GM23338 (cell line): ENCODE measurements at regions not wholly inside any gene's neighbourhood (a gene's known extent, or its start where the extent isn't known, plus 50 kb on each side); places are given as distances from the start of the nearest gene placed in this dataset.
"Not testable (repeated sequence)": the region's sequence is repeated elsewhere in the genome, so short reads cannot be mapped to it uniquely, and the experiment has no call there.

Experiments used
- ATAC-seq: fragments of 200-7000 bp; cut with Tn5 transposase; 3 replicates; pipeline ENCODE4 v1.9.1; 2020
- DNase-seq: peaks from one replicate; pipeline ENCODE4 v3.0.0-alpha.2; 2015; ENCODE audit warnings: low spot score
- H2AFZ ChIP-seq: fragments of 200-600 bp; sonication (generic); 2 replicates; pipeline ENCODE4 v1.8.0; 2016; ENCODE audit warnings: antibody characterized with exemption, mild to moderate bottlenecking, moderate library complexity
- H3F3A ChIP-seq: fragments of 200-600 bp; sonication (generic); replicated peaks from 2 replicates; pipeline ENCODE4 v1.8.0; 2017; ENCODE audit warnings: antibody characterized with exemption, mixed run types, low read depth
- H3K27ac ChIP-seq: fragments of 200-600 bp; sonication (generic); 2 replicates; pipeline ENCODE4 v1.6.1; 2016; ENCODE audit warnings: low read depth
- H3K27me3 ChIP-seq: fragments of 200-600 bp; sonication (generic); 2 replicates; pipeline ENCODE4 v1.8.0; 2016; ENCODE audit warnings: mild to moderate bottlenecking, mixed run types, moderate library complexity; ENCODE audit not compliant: insufficient read depth
- H3K36me3 ChIP-seq: fragments of 200-600 bp; sonication (generic); 2 replicates; pipeline ENCODE4 v1.8.0; 2016; ENCODE audit warnings: mild to moderate bottlenecking; ENCODE audit not compliant: insufficient read depth
- H3K4me1 ChIP-seq: fragments of 200-600 bp; sonication (generic); 2 replicates; pipeline ENCODE4 v1.8.0; 2016; ENCODE audit warnings: mild to moderate bottlenecking, moderate library complexity; ENCODE audit not compliant: insufficient read depth
- H3K4me2 ChIP-seq: fragments of 200-600 bp; sonication (generic); 2 replicates; pipeline ENCODE4 v1.7.1; 2017; ENCODE audit warnings: mixed run types
- H3K4me3 ChIP-seq: fragments of 200-600 bp; sonication (generic); 2 replicates; pipeline ENCODE4 v1.6.1; 2016; ENCODE audit warnings: mixed run types
- H3K79me2 ChIP-seq: fragments of 200-600 bp; sonication (generic); replicated peaks from 2 replicates; pipeline ENCODE4 v1.8.0; 2017; ENCODE audit warnings: mild to moderate bottlenecking; ENCODE audit not compliant: insufficient read depth
- H3K9me2 ChIP-seq: fragments of 200-600 bp; sonication (generic); 2 replicates; pipeline ENCODE4 v1.8.0; 2017; ENCODE audit not compliant: insufficient read depth
- H4K20me1 ChIP-seq: fragments of 200-600 bp; sonication (generic); replicated peaks from 2 replicates; pipeline ENCODE4 v1.8.0; 2017; ENCODE audit warnings: mild to moderate bottlenecking; ENCODE audit not compliant: insufficient read depth
- H3K27ac Mint-ChIP-seq: 2 replicates; pipeline ENCODE4 v1.8.0; 2020; ENCODE audit warnings: inconsistent platforms, mild to moderate bottlenecking, moderate library complexity, mixed read lengths
- H3K27me3 Mint-ChIP-seq: 3 replicates; pipeline ENCODE4 v1.8.0; 2022; ENCODE audit warnings: low read depth, mild to moderate bottlenecking, moderate library complexity, mixed read lengths, inconsistent platforms; ENCODE audit not compliant: insufficient read depth, poor library complexity
- H3K36me3 Mint-ChIP-seq: 3 replicates; pipeline ENCODE4 v1.8.0; 2021; ENCODE audit warnings: low read depth, mild to moderate bottlenecking, inconsistent platforms, moderate library complexity, mixed read lengths
- H3K4me1 Mint-ChIP-seq: 3 replicates; pipeline ENCODE4 v1.8.0; 2020; ENCODE audit warnings: mild to moderate bottlenecking, inconsistent platforms, mixed read lengths
- H3K4me3 Mint-ChIP-seq: 3 replicates; pipeline ENCODE4 v1.8.0; 2021; ENCODE audit warnings: moderate library complexity, mild to moderate bottlenecking, inconsistent platforms, mixed read lengths
- H3K9me3 Mint-ChIP-seq: 3 replicates; pipeline ENCODE4 v1.8.0; 2020; ENCODE audit warnings: moderate library complexity, mild to moderate bottlenecking, inconsistent platforms, mixed read lengths
- EZH2phosphoT487 ChIP-seq: fragments of 200-600 bp; sonication (generic); IDR thresholded peaks from one replicate; pipeline ENCODE4 v1.8.1; 2018; ENCODE audit warnings: antibody characterized with exemption; ENCODE audit not compliant: unreplicated experiment
- JUNB ChIP-seq: IDR thresholded peaks from one replicate; pipeline ENCODE4 v1.6.1; 2016; ENCODE audit warnings: antibody characterized with exemption; ENCODE audit not compliant: unreplicated experiment
- NANOG ChIP-seq: IDR thresholded peaks from 2 replicates; pipeline ENCODE4 v1.6.1; 2016; ENCODE audit warnings: antibody characterized with exemption, borderline replicate concordance
- ZNF331 ChIP-seq: fragments of 250-450 bp; sonication (Bioruptor Pico); IDR thresholded peaks from 2 replicates; pipeline ENCODE4 v1.5.0; 2020; ENCODE audit warnings: low read depth, mild to moderate bottlenecking, moderate library complexity
- TF ChIP-seq, protein P1 (sequence below): fragments of 250-450 bp; sonication (Bioruptor Pico); IDR thresholded peaks from 2 replicates; pipeline ENCODE4 v1.5.0; 2020; ENCODE audit warnings: mild to moderate bottlenecking, moderate library complexity

DNA sequence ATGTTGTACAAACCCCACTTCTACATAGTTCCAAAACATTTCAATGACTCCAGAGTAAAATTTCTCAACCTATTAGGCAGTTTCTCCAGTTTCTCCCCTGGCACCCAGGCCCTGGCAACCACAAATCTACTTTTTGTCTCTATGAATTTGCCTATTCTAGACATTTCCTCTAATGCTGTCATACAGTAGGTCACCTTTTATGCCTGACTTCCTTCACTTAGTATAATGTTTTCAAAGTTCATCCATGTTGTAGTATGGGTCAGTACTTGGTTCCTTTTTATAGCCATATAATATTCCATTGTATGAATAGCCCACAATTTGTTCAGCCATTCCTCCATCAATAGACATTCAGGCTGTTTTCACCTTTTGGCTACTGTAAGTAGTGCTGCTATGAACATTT, 67.0 kb downstream of the SPRING1 start (continued):
- TF ChIP-seq, protein P1, sequence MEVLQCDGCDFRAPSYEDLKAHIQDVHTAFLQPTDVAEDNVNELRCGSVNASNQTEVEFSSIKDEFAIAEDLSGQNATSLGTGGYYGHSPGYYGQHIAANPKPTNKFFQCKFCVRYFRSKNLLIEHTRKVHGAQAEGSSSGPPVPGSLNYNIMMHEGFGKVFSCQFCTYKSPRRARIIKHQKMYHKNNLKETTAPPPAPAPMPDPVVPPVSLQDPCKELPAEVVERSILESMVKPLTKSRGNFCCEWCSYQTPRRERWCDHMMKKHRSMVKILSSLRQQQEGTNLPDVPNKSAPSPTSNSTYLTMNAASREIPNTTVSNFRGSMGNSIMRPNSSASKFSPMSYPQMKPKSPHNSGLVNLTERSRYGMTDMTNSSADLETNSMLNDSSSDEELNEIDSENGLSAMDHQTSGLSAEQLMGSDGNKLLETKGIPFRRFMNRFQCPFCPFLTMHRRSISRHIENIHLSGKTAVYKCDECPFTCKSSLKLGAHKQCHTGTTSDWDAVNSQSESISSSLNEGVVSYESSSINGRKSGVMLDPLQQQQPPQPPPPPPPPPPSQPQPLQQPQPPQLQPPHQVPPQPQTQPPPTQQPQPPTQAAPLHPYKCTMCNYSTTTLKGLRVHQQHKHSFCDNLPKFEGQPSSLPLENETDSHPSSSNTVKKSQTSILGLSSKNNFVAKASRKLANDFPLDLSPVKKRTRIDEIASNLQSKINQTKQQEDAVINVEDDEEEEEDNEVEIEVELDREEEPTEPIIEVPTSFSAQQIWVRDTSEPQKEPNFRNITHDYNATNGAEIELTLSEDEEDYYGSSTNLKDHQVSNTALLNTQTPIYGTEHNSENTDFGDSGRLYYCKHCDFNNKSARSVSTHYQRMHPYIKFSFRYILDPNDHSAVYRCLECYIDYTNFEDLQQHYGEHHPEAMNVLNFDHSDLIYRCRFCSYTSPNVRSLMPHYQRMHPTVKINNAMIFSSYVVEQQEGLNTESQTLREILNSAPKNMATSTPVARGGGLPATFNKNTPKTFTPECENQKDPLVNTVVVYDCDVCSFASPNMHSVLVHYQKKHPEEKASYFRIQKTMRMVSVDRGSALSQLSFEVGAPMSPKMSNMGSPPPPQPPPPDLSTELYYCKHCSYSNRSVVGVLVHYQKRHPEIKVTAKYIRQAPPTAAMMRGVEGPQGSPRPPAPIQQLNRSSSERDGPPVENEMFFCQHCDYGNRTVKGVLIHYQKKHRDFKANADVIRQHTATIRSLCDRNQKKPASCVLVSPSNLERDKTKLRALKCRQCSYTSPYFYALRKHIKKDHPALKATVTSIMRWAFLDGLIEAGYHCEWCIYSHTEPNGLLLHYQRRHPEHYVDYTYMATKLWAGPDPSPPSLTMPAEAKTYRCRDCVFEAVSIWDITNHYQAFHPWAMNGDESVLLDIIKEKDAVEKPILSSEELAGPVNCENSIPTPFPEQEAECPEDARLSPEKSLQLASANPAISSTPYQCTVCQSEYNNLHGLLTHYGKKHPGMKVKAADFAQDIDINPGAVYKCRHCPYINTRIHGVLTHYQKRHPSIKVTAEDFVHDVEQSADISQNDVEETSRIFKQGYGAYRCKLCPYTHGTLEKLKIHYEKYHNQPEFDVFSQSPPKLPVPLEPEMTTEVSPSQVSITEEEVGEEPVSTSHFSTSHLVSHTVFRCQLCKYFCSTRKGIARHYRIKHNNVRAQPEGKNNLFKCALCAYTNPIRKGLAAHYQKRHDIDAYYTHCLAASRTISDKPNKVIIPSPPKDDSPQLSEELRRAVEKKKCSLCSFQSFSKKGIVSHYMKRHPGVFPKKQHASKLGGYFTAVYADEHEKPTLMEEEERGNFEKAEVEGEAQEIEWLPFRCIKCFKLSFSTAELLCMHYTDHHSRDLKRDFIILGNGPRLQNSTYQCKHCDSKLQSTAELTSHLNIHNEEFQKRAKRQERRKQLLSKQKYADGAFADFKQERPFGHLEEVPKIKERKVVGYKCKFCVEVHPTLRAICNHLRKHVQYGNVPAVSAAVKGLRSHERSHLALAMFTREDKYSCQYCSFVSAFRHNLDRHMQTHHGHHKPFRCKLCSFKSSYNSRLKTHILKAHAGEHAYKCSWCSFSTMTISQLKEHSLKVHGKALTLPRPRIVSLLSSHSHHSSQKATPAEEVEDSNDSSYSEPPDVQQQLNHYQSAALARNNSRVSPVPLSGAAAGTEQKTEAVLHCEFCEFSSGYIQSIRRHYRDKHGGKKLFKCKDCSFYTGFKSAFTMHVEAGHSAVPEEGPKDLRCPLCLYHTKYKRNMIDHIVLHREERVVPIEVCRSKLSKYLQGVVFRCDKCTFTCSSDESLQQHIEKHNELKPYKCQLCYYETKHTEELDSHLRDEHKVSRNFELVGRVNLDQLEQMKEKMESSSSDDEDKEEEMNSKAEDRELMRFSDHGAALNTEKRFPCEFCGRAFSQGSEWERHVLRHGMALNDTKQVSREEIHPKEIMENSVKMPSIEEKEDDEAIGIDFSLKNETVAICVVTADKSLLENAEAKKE (CRISPR knock-in tag), result no peak
- no peak for TF ChIP-seq JUNB
- no peak for TF ChIP-seq EZH2phosphoT487
- TF ChIP-seq ZNF331 (CRISPR knock-in tag), result no peak

DNA sequence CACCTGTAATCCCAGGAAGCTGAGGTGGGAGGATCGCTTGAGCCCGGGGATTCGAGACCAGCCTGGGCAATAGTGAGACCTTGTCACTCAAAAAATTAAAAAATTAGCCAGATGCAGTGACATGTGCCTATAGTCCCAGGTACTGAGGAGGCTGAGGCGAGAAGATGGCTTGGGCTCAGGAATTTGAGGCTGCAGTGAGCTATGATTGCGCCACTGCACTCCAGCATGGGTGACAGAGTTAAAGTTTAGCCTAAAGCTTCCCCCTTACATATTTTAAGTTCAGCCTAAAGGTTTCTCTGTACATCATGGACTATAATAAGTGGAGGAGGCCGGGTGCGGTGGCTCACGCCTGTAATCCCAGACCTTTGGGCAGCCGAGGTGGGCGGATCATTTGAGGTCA, 70.1 kb downstream of the SPRING1 start:
- H3K27ac ChIP-seq, result no peak overlapping the region
- DNase-seq (no peak), ATAC-seq (no peak)
- no peaks in the 10 kb centered on the region for H4K20me1 ChIP-seq
- peaks cover 27% of the 10 kb centered on the region for H3K4me1 Mint-ChIP-seq
- TF ChIP-seq, protein P1 (CRISPR knock-in tag), result no peak
- TF ChIP-seq NANOG, result no peak
- no peak for TF ChIP-seq EZH2phosphoT487
- H3K4me3 Mint-ChIP-seq, result no peak overlapping the region
- H3K9me2 ChIP-seq, result no peaks in the 10 kb centered on the region
- peaks cover 7% of the 10 kb centered on the region for H3K27me3 Mint-ChIP-seq
- H3K4me2 ChIP-seq, result no peak overlapping the region
- H3F3A ChIP-seq, result no peaks in the 10 kb centered on the region
- peaks cover 20% of the 10 kb centered on the region for H3K4me1 ChIP-seq
- H3K27ac Mint-ChIP-seq, result no peak overlapping the region
- H3K36me3 Mint-ChIP-seq, result no peaks in the 10 kb centered on the region
- H3K79me2 ChIP-seq, result no peaks in the 10 kb centered on the region
- no peak overlapping the region for H3K4me3 ChIP-seq
- H2AFZ ChIP-seq, result no peak overlapping the region
- no peaks in the 10 kb centered on the region for H3K9me3 Mint-ChIP-seq
- no peaks in the 10 kb centered on the region for H3K36me3 ChIP-seq
- H3K27me3 ChIP-seq, result no peaks in the 10 kb centered on the region

DNA sequence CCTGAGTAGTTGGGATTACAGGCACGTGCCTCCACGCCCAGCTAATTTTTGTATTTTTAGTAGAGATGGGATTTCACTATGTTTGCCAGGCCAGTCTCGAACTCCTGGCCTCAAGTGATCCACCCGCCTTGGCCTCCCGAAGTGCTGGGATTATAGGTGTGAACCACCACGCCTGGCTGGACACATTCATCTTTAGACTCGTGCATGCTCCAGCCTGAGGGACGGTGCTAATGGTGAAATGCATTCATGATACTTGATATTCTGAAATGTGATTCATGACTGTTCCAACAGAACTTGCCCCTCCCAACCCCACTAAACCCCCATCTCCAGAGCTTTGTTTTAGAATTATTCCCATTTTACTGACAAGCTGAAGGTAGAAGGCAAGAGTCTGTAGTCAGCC, 71.0 kb downstream of the SPRING1 start:
- not testable (repeated sequence) for ATAC-seq

More for the DNA sequence above, 71.0 kb downstream of the SPRING1 start:
- H3K27me3 ChIP-seq, H4K20me1 ChIP-seq, DNase-seq, H3K36me3 ChIP-seq, H3K9me3 Mint-ChIP-seq, H3K4me3 ChIP-seq, H3K27ac ChIP-seq, H3K36me3 Mint-ChIP-seq, H3F3A ChIP-seq, H3K9me2 ChIP-seq, H3K27ac Mint-ChIP-seq, H3K4me2 ChIP-seq, H3K4me3 Mint-ChIP-seq, H3K79me2 ChIP-seq, H2AFZ ChIP-seq: not testable (repeated sequence)
- Mint-ChIP-seq H3K4me1 (peaks cover 32% of the 10 kb centered on the region), H3K27me3 (peaks cover 13% of the 10 kb centered on the region)
- peaks cover 20% of the 10 kb centered on the region for H3K4me1 ChIP-seq
